ENCODE measurements at regions not wholly inside any gene's neighbourhood (a gene's known extent, or its start where the extent isn't known, plus 50 kb on each side); places are given as distances from the start of the nearest gene placed in this dataset.

DNA sequence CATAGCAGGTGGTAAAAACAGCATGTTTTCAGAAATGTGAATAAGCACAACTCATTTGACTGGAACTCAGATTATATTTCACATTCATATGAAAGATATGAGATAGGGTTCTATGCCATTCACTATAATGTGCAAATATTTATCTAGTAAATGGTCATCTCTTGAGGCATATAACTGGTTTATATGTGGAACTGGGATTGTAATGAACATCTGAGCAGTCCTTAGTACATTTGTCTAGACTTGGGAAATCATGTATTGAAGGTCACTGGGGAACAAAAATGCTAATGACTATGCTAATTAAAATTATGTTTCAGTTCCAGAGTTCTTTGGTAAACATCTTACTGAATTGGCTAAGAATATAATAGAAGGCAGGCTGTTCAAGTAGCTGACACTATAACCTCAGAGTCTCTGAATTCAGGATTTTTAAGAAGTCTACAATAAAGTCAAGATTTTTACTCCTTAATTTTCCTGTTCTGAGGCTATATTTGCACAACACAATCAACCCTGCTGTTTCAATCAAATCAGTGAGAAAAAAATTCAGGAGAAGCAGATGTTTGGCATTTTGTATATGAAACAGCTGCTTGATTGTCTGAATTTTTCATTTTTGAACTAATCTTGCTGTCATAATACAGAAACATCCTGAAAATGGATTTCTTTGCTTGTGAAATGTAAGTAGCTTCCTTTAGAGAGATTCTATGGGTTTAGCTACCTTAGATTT, 244.8 kb upstream of the RGS18 start:
- TF ChIP-seq, protein P1, sequence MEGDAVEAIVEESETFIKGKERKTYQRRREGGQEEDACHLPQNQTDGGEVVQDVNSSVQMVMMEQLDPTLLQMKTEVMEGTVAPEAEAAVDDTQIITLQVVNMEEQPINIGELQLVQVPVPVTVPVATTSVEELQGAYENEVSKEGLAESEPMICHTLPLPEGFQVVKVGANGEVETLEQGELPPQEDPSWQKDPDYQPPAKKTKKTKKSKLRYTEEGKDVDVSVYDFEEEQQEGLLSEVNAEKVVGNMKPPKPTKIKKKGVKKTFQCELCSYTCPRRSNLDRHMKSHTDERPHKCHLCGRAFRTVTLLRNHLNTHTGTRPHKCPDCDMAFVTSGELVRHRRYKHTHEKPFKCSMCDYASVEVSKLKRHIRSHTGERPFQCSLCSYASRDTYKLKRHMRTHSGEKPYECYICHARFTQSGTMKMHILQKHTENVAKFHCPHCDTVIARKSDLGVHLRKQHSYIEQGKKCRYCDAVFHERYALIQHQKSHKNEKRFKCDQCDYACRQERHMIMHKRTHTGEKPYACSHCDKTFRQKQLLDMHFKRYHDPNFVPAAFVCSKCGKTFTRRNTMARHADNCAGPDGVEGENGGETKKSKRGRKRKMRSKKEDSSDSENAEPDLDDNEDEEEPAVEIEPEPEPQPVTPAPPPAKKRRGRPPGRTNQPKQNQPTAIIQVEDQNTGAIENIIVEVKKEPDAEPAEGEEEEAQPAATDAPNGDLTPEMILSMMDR (IDR thresholded peaks at IDR 0.05; ENCODE audit: low read depth, low read length): no peak
- TF ChIP-seq POLR2A (IDR thresholded peaks at IDR 0.05; ENCODE audit: extremely low read depth, insufficient read length): no peak

Measured in NB4 (cell line).